Neuron (in vitro differentiated cells): ENCODE measurements at regions not wholly inside any gene's neighbourhood (a gene's known extent, or its start where the extent isn't known, plus 50 kb on each side); places are given as distances from the start of the nearest gene placed in this dataset.
"Not testable (repeated sequence)": the region's sequence is repeated elsewhere in the genome, so short reads cannot be mapped to it uniquely, and the experiment has no call there.

Experiments used
- H2AFZ ChIP-seq: one replicate; pipeline ENCODE4 v1.6.1; 2013; ENCODE audit warnings: low read depth, mild to moderate bottlenecking, inconsistent platforms, low read length, moderate library complexity
- H3K27me3 ChIP-seq: one replicate; pipeline ENCODE4 v1.6.1; 2013; ENCODE audit warnings: low read length; ENCODE audit not compliant: insufficient read depth
- H3K36me3 ChIP-seq: one replicate; pipeline ENCODE4 v1.6.1; 2013; ENCODE audit warnings: low read length; ENCODE audit not compliant: insufficient read depth
- H3K4me1 ChIP-seq: one replicate; pipeline ENCODE4 v1.6.1; 2013; ENCODE audit warnings: low read length; ENCODE audit not compliant: insufficient read depth
- H3K4me3 ChIP-seq: 2 replicates; pipeline ENCODE4 v1.5.1; 2013; ENCODE audit warnings: mild to moderate bottlenecking, low read length, moderate library complexity
- H3K9me3 ChIP-seq: one replicate; pipeline ENCODE4 v1.6.1; 2013; ENCODE audit warnings: low read length

GRCh38 chr4:189129044-189129694 is 811.5 kb upstream of the FRG1 start:
- no peak overlapping the region for H3K4me3 ChIP-seq
- H3K4me1 ChIP-seq: no peaks in the 10 kb centered on the region
- H2AFZ ChIP-seq: no peak overlapping the region
- no peaks in the 10 kb centered on the region for H3K36me3 ChIP-seq
- H3K9me3 ChIP-seq: no peaks in the 10 kb centered on the region
- no peaks in the 10 kb centered on the region for H3K27me3 ChIP-seq

- Histone ChIP-seq H3K27me3 (no peaks in the 10 kb centered on the region), H3K4me3 (no peak overlapping the region), H3K4me1 (no peaks in the 10 kb centered on the region), H3K9me3 (no peaks in the 10 kb centered on the region), H2AFZ (no peak overlapping the region), H3K36me3 (no peaks in the 10 kb centered on the region)
Measured at GRCh38 chr4:189131118-189131517, 809.6 kb upstream of the FRG1 start.

GRCh38 chr4:189136462-189136861 is 804.2 kb upstream of the FRG1 start:
- no peak overlapping the region for H3K4me3 ChIP-seq
- H3K4me1 ChIP-seq: no peaks in the 10 kb centered on the region
- no peaks in the 10 kb centered on the region for H3K27me3 ChIP-seq
- no peaks in the 10 kb centered on the region for H3K9me3 ChIP-seq
- no peak overlapping the region for H2AFZ ChIP-seq
- no peaks in the 10 kb centered on the region for H3K36me3 ChIP-seq

- Histone ChIP-seq H3K4me3 (no peak overlapping the region), H3K36me3 (no peaks in the 10 kb centered on the region), H2AFZ (no peak overlapping the region), H3K4me1 (no peaks in the 10 kb centered on the region), H3K9me3 (no peaks in the 10 kb centered on the region), H3K27me3 (no peaks in the 10 kb centered on the region)
Measured at GRCh38 chr4:189143263-189143952, 797.3 kb upstream of the FRG1 start.

- Histone ChIP-seq H3K9me3 (no peaks in the 10 kb centered on the region), H2AFZ (no peak overlapping the region), H3K36me3 (no peaks in the 10 kb centered on the region), H3K27me3 (no peaks in the 10 kb centered on the region), H3K4me1 (no peaks in the 10 kb centered on the region), H3K4me3 (no peak overlapping the region)
Measured at GRCh38 chr4:189147005-189147929, 793.4 kb upstream of the FRG1 start.

- not testable (repeated sequence) for H3K27me3 ChIP-seq, H3K9me3 ChIP-seq, H3K36me3 ChIP-seq, H3K4me1 ChIP-seq, H2AFZ ChIP-seq, H3K4me3 ChIP-seq
Measured at GRCh38 chr4:189155083-189155482, 785.6 kb upstream of the FRG1 start.

GRCh38 chr4:189162073-189162789 is 778.4 kb upstream of the FRG1 start:
- no peaks in the 10 kb centered on the region for H3K4me1 ChIP-seq
- H3K36me3 ChIP-seq: no peaks in the 10 kb centered on the region
- H2AFZ ChIP-seq: no peak overlapping the region
- no peaks in the 10 kb centered on the region for H3K27me3 ChIP-seq
- no peak overlapping the region for H3K4me3 ChIP-seq
- H3K9me3 ChIP-seq: no peaks in the 10 kb centered on the region

- Histone ChIP-seq H3K4me3 (no peak overlapping the region), H2AFZ (no peak overlapping the region), H3K9me3 (no peaks in the 10 kb centered on the region), H3K36me3 (no peaks in the 10 kb centered on the region), H3K4me1 (no peaks in the 10 kb centered on the region), H3K27me3 (no peaks in the 10 kb centered on the region)
Measured at GRCh38 chr4:189162888-189163287, 777.8 kb upstream of the FRG1 start.

GRCh38 chr4:189176002-189176401 is 764.7 kb upstream of the FRG1 start:
- Histone ChIP-seq H3K4me1 (no peaks in the 10 kb centered on the region), H3K27me3 (no peaks in the 10 kb centered on the region), H2AFZ (no peak overlapping the region), H3K9me3 (no peaks in the 10 kb centered on the region), H3K36me3 (no peaks in the 10 kb centered on the region), H3K4me3 (no peak overlapping the region)

- Histone ChIP-seq H3K4me1 (no peaks in the 10 kb centered on the region), H3K4me3 (no peak overlapping the region), H3K27me3 (no peaks in the 10 kb centered on the region), H2AFZ (no peak overlapping the region), H3K9me3 (no peaks in the 10 kb centered on the region), H3K36me3 (no peaks in the 10 kb centered on the region)
Measured at GRCh38 chr4:189177130-189177529, 763.5 kb upstream of the FRG1 start.

- no peak overlapping the region for H2AFZ ChIP-seq
- H3K27me3 ChIP-seq: no peaks in the 10 kb centered on the region
- H3K4me3 ChIP-seq: no peak overlapping the region
- H3K36me3 ChIP-seq: no peaks in the 10 kb centered on the region
- no peaks in the 10 kb centered on the region for H3K4me1 ChIP-seq
- no peaks in the 10 kb centered on the region for H3K9me3 ChIP-seq
Measured at GRCh38 chr4:189178125-189178746, 762.4 kb upstream of the FRG1 start.

- Histone ChIP-seq H3K4me1 (no peaks in the 10 kb centered on the region), H2AFZ (no peak overlapping the region), H3K27me3 (no peaks in the 10 kb centered on the region), H3K9me3 (no peaks in the 10 kb centered on the region), H3K4me3 (no peak overlapping the region), H3K36me3 (no peaks in the 10 kb centered on the region)
Measured at GRCh38 chr4:189185810-189186432, 754.8 kb upstream of the FRG1 start.
